Thyroid gland (tissue), 4 donors: ENCODE measurements at regions not wholly inside any gene's neighbourhood (a gene's known extent, or its start where the extent isn't known, plus 50 kb on each side); places are given as distances from the start of the nearest gene placed in this dataset.

Experiments used
- POLR2A ChIP-seq, 2 donors: fragments of 450-650 bp; IDR thresholded peaks; one replicate each; pipeline ENCODE4 v1.6.1; 2017; ENCODE audit warnings: antibody characterized with exemption in 2 of 2, mild to moderate bottlenecking in 2 of 2, moderate library complexity in 1 of 2
- TF ChIP-seq, protein P1 (sequence below), 6 experiments: fragments of 200-600 bp in 3 of 6; fragments of 450-650 bp in 3 of 6; sonication (generic) in 3 of 6; IDR thresholded peaks; one replicate each; pipeline ENCODE4 v1.5.1; 2016 to 2019; ENCODE audit warnings: antibody characterized with exemption in 6 of 6, mild to moderate bottlenecking in 2 of 6, inconsistent platforms in 1 of 6, moderate library complexity in 1 of 6

DNA sequence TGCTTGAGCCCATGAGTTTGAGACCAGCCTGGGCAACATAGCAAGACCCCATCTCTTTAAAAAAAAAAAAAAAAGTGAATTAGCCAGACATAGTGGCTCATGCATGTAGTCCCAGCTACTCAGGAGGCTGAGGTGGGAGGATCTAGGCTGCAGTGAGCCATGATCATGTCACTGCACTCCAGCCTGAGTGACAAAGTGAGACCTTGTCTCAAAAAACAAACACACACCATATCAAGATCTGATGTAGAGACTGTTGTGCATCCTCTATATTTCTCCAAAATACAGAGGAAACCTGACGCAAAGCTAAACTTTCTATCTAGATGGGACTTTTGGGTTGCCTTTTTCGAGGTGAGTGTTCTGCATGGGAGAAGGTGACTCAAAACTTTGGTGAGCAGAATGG lies 77.4 kb upstream of the SLC8A3 start:
- TF ChIP-seq, protein P1, sequence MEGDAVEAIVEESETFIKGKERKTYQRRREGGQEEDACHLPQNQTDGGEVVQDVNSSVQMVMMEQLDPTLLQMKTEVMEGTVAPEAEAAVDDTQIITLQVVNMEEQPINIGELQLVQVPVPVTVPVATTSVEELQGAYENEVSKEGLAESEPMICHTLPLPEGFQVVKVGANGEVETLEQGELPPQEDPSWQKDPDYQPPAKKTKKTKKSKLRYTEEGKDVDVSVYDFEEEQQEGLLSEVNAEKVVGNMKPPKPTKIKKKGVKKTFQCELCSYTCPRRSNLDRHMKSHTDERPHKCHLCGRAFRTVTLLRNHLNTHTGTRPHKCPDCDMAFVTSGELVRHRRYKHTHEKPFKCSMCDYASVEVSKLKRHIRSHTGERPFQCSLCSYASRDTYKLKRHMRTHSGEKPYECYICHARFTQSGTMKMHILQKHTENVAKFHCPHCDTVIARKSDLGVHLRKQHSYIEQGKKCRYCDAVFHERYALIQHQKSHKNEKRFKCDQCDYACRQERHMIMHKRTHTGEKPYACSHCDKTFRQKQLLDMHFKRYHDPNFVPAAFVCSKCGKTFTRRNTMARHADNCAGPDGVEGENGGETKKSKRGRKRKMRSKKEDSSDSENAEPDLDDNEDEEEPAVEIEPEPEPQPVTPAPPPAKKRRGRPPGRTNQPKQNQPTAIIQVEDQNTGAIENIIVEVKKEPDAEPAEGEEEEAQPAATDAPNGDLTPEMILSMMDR (IDR thresholded peaks at IDR 0.05), result no peak
- no peak for TF ChIP-seq POLR2A (IDR thresholded peaks at IDR 0.05)
